ENCODE measurements at regions not wholly inside any gene's neighbourhood (a gene's known extent, or its start where the extent isn't known, plus 50 kb on each side); places are given as distances from the start of the nearest gene placed in this dataset.

DNA sequence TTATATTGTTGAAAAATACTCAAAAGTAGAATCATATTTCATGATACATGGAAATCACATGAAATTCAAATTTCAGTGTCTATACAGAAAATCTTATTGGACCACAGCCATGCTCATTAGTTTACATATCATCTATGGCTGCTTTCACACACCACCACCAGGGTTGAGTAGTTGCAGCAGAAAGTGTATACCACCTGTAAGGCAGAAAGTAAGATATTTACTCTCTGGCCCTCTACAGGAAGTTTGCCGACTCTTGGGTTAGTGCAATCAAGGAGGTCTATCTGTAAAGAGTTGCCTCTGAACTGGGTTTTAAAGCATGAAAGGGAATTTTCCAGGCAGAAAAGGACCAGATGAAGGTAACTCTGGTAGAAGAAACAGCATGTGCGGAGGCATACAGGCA, 432.3 kb downstream of the DHX35 start:
- no peaks in the 10 kb centered on the region for H3K27me3 ChIP-seq
- WGBS, 2 donors, result 92 to 98% methylated on average over 2 of the region's 2 CpGs
- TF ChIP-seq EP300 (IDR thresholded peaks at IDR 0.05) (no peak), POLR2A (IDR thresholded peaks at IDR 0.05) (no peak)
- TF ChIP-seq, protein P1, sequence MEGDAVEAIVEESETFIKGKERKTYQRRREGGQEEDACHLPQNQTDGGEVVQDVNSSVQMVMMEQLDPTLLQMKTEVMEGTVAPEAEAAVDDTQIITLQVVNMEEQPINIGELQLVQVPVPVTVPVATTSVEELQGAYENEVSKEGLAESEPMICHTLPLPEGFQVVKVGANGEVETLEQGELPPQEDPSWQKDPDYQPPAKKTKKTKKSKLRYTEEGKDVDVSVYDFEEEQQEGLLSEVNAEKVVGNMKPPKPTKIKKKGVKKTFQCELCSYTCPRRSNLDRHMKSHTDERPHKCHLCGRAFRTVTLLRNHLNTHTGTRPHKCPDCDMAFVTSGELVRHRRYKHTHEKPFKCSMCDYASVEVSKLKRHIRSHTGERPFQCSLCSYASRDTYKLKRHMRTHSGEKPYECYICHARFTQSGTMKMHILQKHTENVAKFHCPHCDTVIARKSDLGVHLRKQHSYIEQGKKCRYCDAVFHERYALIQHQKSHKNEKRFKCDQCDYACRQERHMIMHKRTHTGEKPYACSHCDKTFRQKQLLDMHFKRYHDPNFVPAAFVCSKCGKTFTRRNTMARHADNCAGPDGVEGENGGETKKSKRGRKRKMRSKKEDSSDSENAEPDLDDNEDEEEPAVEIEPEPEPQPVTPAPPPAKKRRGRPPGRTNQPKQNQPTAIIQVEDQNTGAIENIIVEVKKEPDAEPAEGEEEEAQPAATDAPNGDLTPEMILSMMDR (IDR thresholded peaks at IDR 0.05), result no peak

DNA sequence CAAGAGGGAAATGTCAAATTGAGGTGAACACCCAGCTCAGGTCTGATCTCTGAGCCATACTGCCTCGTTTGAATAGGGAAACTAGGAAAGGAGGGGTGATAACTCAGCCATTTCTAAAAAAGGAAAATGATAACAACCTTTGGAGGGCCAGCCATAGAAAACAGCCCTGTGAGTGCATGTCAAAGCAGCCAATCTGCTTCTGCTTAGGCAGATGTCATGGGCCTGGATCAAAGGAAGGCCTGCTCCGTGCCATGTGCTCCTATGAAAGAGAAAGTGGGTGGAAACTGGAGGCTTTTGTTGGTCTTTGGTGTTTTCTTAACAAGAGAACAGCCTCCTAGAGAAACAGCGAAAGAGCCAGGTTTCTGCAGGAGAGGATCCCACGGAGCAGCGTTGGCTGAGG, 428.0 kb downstream of the DHX35 start:
- no peak for DNase-seq (ENCODE audit: low spot score in 2 of 2)
- H3K9me3 ChIP-seq, result no peaks in the 10 kb centered on the region
- 76 to 80% methylated on average over 5 of the region's 5 CpGs for WGBS, 2 donors
- H3K27me3 ChIP-seq, result no peaks in the 10 kb centered on the region
- H3K4me1 ChIP-seq, result no peaks in the 10 kb centered on the region
- no peaks in the 10 kb centered on the region for H3K36me3 ChIP-seq
- no peak overlapping the region for H3K27ac ChIP-seq
- no peak overlapping the region for H3K4me3 ChIP-seq
- no peak for TF ChIP-seq POLR2A (IDR thresholded peaks at IDR 0.05)
- no peak for TF ChIP-seq EP300 (IDR thresholded peaks at IDR 0.05)
- TF ChIP-seq, protein P1 (IDR thresholded peaks at IDR 0.05), result no peak

More for the DNA sequence above, 432.3 kb downstream of the DHX35 start:
- no peak for DNase-seq (ENCODE audit: low spot score in 2 of 2)
- H3K4me1 ChIP-seq, result no peaks in the 10 kb centered on the region
- no peak overlapping the region for H3K4me3 ChIP-seq
- H3K36me3 ChIP-seq, result no peaks in the 10 kb centered on the region
- no peak overlapping the region for H3K27ac ChIP-seq
- H3K9me3 ChIP-seq, result no peaks in the 10 kb centered on the region

DNA sequence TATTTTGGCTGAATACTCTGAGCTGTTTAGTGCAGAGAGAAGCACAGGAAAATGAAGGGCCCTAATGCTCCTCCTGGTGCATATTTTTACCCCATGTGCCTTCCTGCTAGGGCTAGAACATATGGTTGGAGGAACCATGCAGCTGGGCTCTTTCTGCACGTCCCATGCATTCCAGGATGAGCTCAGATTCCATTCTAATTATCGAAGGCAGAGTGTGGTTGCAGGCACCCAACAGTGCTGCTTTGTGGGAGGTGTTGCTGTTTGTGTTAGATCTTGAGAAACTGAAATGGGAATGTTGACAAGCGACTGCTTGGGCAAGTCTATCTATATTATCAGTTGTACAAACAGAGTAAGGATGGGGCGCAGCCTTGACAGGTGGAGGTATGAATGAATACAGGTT, 419.5 kb downstream of the DHX35 start:
- TF ChIP-seq, protein P1 (IDR thresholded peaks at IDR 0.05), result no peak
- no peak for TF ChIP-seq POLR2A (IDR thresholded peaks at IDR 0.05)
- no peak for TF ChIP-seq EP300 (IDR thresholded peaks at IDR 0.05)
- no peak overlapping the region for H3K27ac ChIP-seq
- no peaks in the 10 kb centered on the region for H3K9me3 ChIP-seq
- no peaks in the 10 kb centered on the region for H3K36me3 ChIP-seq
- no peak overlapping the region for H3K4me3 ChIP-seq
- no peak for DNase-seq (ENCODE audit: low spot score in 2 of 2)
- H3K27me3 ChIP-seq, result no peaks in the 10 kb centered on the region
- 74 to 78% methylated on average over 4 of the region's 4 CpGs for WGBS, 2 donors
- no peaks in the 10 kb centered on the region for H3K4me1 ChIP-seq

DNA sequence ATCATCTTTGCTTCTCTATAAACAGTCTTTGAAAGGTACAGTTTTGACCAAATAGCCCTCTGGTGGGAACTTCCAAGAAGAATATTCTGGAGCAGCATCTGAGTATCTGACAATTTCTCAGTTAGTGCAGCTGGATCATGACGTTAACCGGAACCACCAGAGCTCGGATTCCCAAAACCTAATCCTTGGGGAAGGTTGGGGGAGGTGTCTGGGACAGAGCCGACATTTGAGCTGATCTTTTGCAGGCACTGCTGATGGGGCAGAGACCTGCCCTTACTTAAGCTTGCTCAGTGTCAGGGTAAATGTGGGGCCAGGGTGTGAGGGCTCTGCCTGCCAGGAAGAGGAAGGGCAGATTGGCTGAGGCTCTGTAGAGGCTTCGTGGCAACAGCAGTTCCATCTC, 416.6 kb downstream of the DHX35 start:
- H3K4me1 ChIP-seq, result no peaks in the 10 kb centered on the region
- H3K36me3 ChIP-seq, result no peaks in the 10 kb centered on the region
- 49 to 76% methylated on average over 5 of the region's 5 CpGs for WGBS, 2 donors
- H3K9me3 ChIP-seq, result no peaks in the 10 kb centered on the region
- H3K4me3 ChIP-seq, result no peak overlapping the region
- no peak overlapping the region for H3K27ac ChIP-seq
- no peak for DNase-seq (ENCODE audit: low spot score in 2 of 2)
- TF ChIP-seq EP300 (IDR thresholded peaks at IDR 0.05) (no peak), POLR2A (IDR thresholded peaks at IDR 0.05) (no peak)
- TF ChIP-seq, protein P1 (IDR thresholded peaks at IDR 0.05), result no peak
- no peaks in the 10 kb centered on the region for H3K27me3 ChIP-seq

DNA sequence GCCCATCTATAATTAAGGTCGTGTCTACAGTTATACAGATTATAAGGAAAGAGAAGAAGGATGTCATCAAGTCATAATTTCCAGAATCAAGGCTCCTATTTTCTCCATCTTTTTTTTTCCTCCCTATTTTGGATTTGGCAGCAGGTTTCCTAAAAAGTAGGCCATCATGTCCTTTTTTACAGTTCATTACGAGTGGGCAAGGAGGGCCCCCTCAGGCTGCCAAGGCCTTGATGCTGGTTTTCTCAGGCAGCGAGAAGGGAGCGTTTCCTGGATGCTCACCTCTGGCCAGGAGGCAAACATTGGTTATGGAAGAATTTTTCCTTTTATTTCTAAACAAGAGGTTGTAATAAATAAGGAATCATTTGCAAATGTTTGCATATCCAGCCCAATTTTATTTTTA, 414.6 kb downstream of the DHX35 start:
- H3K36me3 ChIP-seq, result no peaks in the 10 kb centered on the region
- H3K27ac ChIP-seq, result no peak overlapping the region
- no peaks in the 10 kb centered on the region for H3K9me3 ChIP-seq
- 76% methylated on average over 4 of the region's 4 CpGs for WGBS, 2 donors
- no peaks in the 10 kb centered on the region for H3K4me1 ChIP-seq
- TF ChIP-seq, protein P1 (IDR thresholded peaks at IDR 0.05), result no peak
- TF ChIP-seq POLR2A (IDR thresholded peaks at IDR 0.05), result no peak
- no peak for TF ChIP-seq EP300 (IDR thresholded peaks at IDR 0.05)
- no peak for DNase-seq (ENCODE audit: low spot score in 2 of 2)
- H3K27me3 ChIP-seq, result no peaks in the 10 kb centered on the region
- H3K4me3 ChIP-seq, result no peak overlapping the region

Data from tibial nerve (tissue), 4 donors.